Lung (tissue), 11 donors: ENCODE measurements at regions not wholly inside any gene's neighbourhood (a gene's known extent, or its start where the extent isn't known, plus 50 kb on each side); places are given as distances from the start of the nearest gene placed in this dataset.

ENCODE experiments used
- ATAC-seq: fragments of 200-7000 bp; cut with Tn5 transposase; one replicate; pipeline ENCODE4 v1.9.1; 2020; ENCODE audit warnings: moderate number of reproducible peaks; ENCODE audit not compliant: insufficient read depth, low FRiP score
- DNase-seq, 3 donors: peaks; one replicate each; pipeline ENCODE4 v3.0.0-alpha.2; 2013 to 2017
- H3K27ac ChIP-seq, 2 donors: one replicate each; pipeline ENCODE4 v1.5.1; 2013; ENCODE audit warnings: mild to moderate bottlenecking in 2 of 2, moderate library complexity in 2 of 2, control low read depth in 1 of 2, inconsistent platforms in 1 of 2, low read depth in 1 of 2, low read length in 1 of 2
- H3K27me3 ChIP-seq, 3 donors: one replicate each; pipeline ENCODE4 v1.5.1; 2013; ENCODE audit warnings: low read length in 2 of 3; ENCODE audit not compliant: control insufficient read depth in 3 of 3, insufficient read depth in 3 of 3
- H3K36me3 ChIP-seq, 4 donors: one replicate each; pipeline ENCODE4 v1.5.1; 2013; ENCODE audit warnings: low read length in 4 of 4, mild to moderate bottlenecking in 1 of 4, moderate library complexity in 1 of 4; ENCODE audit not compliant: control insufficient read depth in 4 of 4, insufficient read depth in 4 of 4
- H3K4me1 ChIP-seq, 5 donors: one replicate each; pipeline ENCODE4 v1.5.1; 2013; ENCODE audit warnings: low read length in 5 of 5, mild to moderate bottlenecking in 2 of 5, moderate library complexity in 1 of 5; ENCODE audit not compliant: control insufficient read depth in 5 of 5, insufficient read depth in 5 of 5
- H3K4me3 ChIP-seq: one replicate; pipeline ENCODE4 v1.5.1; 2013; ENCODE audit warnings: mild to moderate bottlenecking, control low read depth, moderate library complexity
- H3K9ac ChIP-seq, 2 donors: one replicate each; pipeline ENCODE4 v1.5.1; 2013; ENCODE audit warnings: low read length in 2 of 2, control low read depth in 1 of 2; ENCODE audit not compliant: insufficient read depth in 1 of 2
- H3K9me3 ChIP-seq, 4 donors: one replicate each; pipeline ENCODE4 v1.5.1; 2013; ENCODE audit warnings: low read length in 3 of 4, mild to moderate bottlenecking in 1 of 4, moderate library complexity in 1 of 4; ENCODE audit not compliant: control insufficient read depth in 4 of 4, insufficient read depth in 3 of 4
- WGBS, 2 donors: extraction: QIAGEN DNeasy Blood & Tissue Kit; methylation state at CpG; one replicate each; pipeline ENCODE4 v1.1.7; 2013; 5-methylcytosine and 5-hydroxymethylcytosine counted together
- TF ChIP-seq, protein P1 (sequence below): IDR thresholded peaks from 2 replicates; pipeline ENCODE4 v1.5.1; 2012; ENCODE audit warnings: mild to moderate bottlenecking; ENCODE audit errors: control extremely low read depth, extremely low read depth
- donor health status: control.
- donor health status: control.
- donor health status: Bipolar disorder and iron deficiency.
- donor health status: healthy.
- donor health status: DM: yes; HTN: yes; CAD: no.

DNA sequence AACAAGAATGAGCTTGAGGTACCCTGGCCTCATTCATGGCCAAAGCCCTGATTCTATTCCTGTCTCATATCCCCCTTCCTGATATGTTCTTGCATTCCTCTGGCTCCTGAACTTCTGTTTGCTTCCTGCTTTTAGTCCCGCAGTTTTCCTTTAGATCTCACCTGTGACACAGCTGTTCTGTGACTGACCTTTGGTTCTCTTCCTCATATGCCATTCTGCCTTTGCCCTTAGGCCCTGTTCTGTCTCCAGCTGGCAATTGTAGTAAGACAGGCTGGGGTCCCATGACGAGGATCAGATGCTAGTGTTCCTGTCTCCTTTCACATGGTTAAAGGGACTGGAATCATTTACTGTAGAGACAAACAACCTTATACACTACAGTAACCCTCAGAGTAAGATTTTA lies 59.0 kb upstream of the PDE3B start:
- no peaks in the 10 kb centered on the region for H3K4me1 ChIP-seq
- no peak overlapping the region for H3K4me3 ChIP-seq
- no peak for DNase-seq
- no peaks in the 10 kb centered on the region for H3K36me3 ChIP-seq
- no peak for ATAC-seq
- no peak overlapping the region for H3K9ac ChIP-seq
- TF ChIP-seq, protein P1, sequence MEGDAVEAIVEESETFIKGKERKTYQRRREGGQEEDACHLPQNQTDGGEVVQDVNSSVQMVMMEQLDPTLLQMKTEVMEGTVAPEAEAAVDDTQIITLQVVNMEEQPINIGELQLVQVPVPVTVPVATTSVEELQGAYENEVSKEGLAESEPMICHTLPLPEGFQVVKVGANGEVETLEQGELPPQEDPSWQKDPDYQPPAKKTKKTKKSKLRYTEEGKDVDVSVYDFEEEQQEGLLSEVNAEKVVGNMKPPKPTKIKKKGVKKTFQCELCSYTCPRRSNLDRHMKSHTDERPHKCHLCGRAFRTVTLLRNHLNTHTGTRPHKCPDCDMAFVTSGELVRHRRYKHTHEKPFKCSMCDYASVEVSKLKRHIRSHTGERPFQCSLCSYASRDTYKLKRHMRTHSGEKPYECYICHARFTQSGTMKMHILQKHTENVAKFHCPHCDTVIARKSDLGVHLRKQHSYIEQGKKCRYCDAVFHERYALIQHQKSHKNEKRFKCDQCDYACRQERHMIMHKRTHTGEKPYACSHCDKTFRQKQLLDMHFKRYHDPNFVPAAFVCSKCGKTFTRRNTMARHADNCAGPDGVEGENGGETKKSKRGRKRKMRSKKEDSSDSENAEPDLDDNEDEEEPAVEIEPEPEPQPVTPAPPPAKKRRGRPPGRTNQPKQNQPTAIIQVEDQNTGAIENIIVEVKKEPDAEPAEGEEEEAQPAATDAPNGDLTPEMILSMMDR = no peak
- no peaks in the 10 kb centered on the region for H3K27me3 ChIP-seq
- H3K27ac ChIP-seq = no peak overlapping the region
- 66 to 82% methylated on average over 2 of the region's 2 CpGs for WGBS, 2 donors
- no peaks in the 10 kb centered on the region for H3K9me3 ChIP-seq

DNA sequence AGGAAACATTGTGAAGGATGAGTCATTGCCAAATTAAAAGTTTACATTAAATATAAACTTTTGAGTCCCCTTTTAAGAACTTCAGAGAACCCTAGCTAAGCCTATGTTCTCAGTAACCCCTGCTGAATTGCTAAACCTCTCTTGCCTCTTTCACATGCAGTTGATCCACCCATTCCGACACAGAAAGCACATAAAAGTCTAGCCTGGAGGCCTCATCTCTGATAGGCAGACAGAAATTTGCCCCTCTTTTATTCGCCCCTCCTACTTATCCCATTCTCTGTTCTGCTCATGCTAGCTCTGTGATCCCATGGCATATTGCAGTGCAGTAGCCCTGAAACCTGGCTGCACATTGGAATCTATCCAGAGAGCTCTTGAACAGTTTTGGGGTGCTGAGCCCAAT lies 58.2 kb upstream of the PDE3B start:
- no peaks in the 10 kb centered on the region for H3K4me1 ChIP-seq
- no peak overlapping the region for H3K9ac ChIP-seq
- ATAC-seq = no peak
- H3K27me3 ChIP-seq = no peaks in the 10 kb centered on the region
- peaks cover 0 to 2% (median 0%) of the 10 kb centered on the region in 4 donors for H3K36me3 ChIP-seq
- TF ChIP-seq, protein P1 = no peak
- 90 to 93% methylated on average over 2 of the region's 2 CpGs for whole genome bisulfite sequencing, 2 donors
- H3K27ac ChIP-seq = no peak overlapping the region
- H3K9me3 ChIP-seq = no peaks in the 10 kb centered on the region
- H3K4me3 ChIP-seq = no peak overlapping the region
- no peak for DNase-seq

DNA sequence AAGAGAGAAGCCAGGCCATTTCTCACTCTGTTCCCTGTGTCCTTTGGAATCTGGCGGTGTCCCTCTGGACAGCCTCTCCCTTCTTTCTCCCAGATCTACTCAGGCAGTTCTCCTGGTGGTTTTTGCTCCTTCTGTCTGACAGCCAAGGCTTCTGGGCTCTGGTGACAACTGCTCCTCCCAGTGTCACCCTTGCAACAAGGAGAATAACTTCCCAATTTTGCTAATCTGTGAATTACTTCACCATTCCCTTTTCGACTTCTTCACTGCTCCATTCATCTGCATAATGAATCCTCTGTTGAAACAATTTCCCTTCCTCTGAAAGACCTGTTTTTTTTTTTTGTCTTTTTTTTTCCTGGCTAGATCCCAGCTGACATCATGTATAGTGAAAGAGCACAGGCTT lies 56.3 kb upstream of the PDE3B start:
- peak in 2 of 3 donors; percentile 18 to 24 for DNase-seq
- no peak overlapping the region for H3K4me3 ChIP-seq
- H3K27me3 ChIP-seq = no peaks in the 10 kb centered on the region
- no peak for ATAC-seq
- H3K36me3 ChIP-seq = peaks cover 0 to 2% (median 0%) of the 10 kb centered on the region in 4 donors
- WGBS, 2 donors = 48 to 63% methylated on average over 2 of the region's 2 CpGs
- H3K27ac ChIP-seq = no peak overlapping the region
- H3K9ac ChIP-seq = no peak overlapping the region
- no peaks in the 10 kb centered on the region for H3K9me3 ChIP-seq
- TF ChIP-seq, protein P1 = no peak
- H3K4me1 ChIP-seq = no peaks in the 10 kb centered on the region

DNA sequence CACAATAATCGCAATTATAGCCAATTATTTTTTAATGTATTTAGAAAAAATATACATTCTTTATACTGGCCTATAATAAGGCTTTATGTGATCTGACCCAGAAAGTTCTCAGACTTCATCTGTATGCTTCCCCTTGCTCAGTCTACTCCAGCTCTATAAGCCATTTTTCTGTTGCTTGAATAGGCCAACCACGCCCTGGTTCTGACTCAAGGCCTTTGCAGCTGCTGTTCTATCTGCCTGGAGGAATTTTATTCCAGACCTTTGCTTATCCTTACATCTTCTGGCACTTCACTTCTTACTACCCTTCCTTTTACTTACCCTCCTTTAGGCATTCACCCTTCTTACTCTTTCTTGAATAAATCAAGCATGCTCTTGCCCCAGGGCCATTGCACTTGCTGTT lies 54.9 kb upstream of the PDE3B start:
- Histone ChIP-seq H3K36me3 (peaks cover 0 to 2% (median 0%) of the 10 kb centered on the region in 4 donors), H3K27me3 (no peaks in the 10 kb centered on the region), H3K27ac (no peak overlapping the region), H3K9me3 (no peaks in the 10 kb centered on the region), H3K4me1 (no peaks in the 10 kb centered on the region), H3K9ac (no peak overlapping the region), H3K4me3 (no peak overlapping the region)
- 96 to 100% methylated on average over 2 of the region's 2 CpGs for WGBS, 2 donors
- DNase-seq (no peak), ATAC-seq (no peak)
- TF ChIP-seq, protein P1 = no peak
